A549 (cell line): ENCODE measurements at regions not wholly inside any gene's neighbourhood (a gene's known extent, or its start where the extent isn't known, plus 50 kb on each side); places are given as distances from the start of the nearest gene placed in this dataset.

Experiments used
- CHD2 ChIP-seq: fragments of 150-350 bp; IDR thresholded peaks from 2 replicates; pipeline ENCODE4 v1.6.1; 2014; ENCODE audit warnings: low read length; ENCODE audit not compliant: partially characterized antibody
- E2F6 ChIP-seq: IDR thresholded peaks from 2 replicates; pipeline ENCODE4 v1.6.1; 2012; ENCODE audit warnings: low read depth, borderline replicate concordance
- RAD21 ChIP-seq, 2 experiments: fragments of >200 bp in 1 of 2; sonication (Bioruptor Twin) in 1 of 2; formaldehyde crosslinking in 1 of 2; IDR thresholded peaks in 1 of 2; conservative IDR thresholded peaks in 1 of 2; 2 replicates in 1 of 2; 3 replicates in 1 of 2; pipeline ENCODE4 v1.6.1; 2012 to 2018; ENCODE audit warnings: inconsistent platforms in 1 of 2
- SMC3 ChIP-seq: fragments of >200 bp; sonication (Bioruptor Twin); formaldehyde crosslinking; IDR thresholded peaks from 3 replicates; pipeline ENCODE4 v1.6.1; 2018; ENCODE audit warnings: inconsistent platforms

GRCh38 chr1:186772228-186772627 is 56.5 kb upstream of the PLA2G4A start:
- TF ChIP-seq CHD2 (no peak), SMC3 (no peak), E2F6 (no peak), RAD21 (conservative IDR thresholded peaks at IDR 0.05 in 1 of 2, IDR thresholded peaks at IDR 0.05 in 1 of 2) (no peak)
